GM23338 (cell line): ENCODE measurements at regions not wholly inside any gene's neighbourhood (a gene's known extent, or its start where the extent isn't known, plus 50 kb on each side); places are given as distances from the start of the nearest gene placed in this dataset.

Experiments used
- ATAC-seq: fragments of 200-7000 bp; cut with Tn5 transposase; 3 replicates; pipeline ENCODE4 v1.9.1; 2020
- DNase-seq: peaks from one replicate; pipeline ENCODE4 v3.0.0-alpha.2; 2015; ENCODE audit warnings: low spot score
- H2AFZ ChIP-seq: fragments of 200-600 bp; sonication (generic); 2 replicates; pipeline ENCODE4 v1.8.0; 2016; ENCODE audit warnings: antibody characterized with exemption, mild to moderate bottlenecking, moderate library complexity
- H3F3A ChIP-seq: fragments of 200-600 bp; sonication (generic); replicated peaks from 2 replicates; pipeline ENCODE4 v1.8.0; 2017; ENCODE audit warnings: antibody characterized with exemption, mixed run types, low read depth
- H3K27ac ChIP-seq: fragments of 200-600 bp; sonication (generic); 2 replicates; pipeline ENCODE4 v1.6.1; 2016; ENCODE audit warnings: low read depth
- H3K27me3 ChIP-seq: fragments of 200-600 bp; sonication (generic); 2 replicates; pipeline ENCODE4 v1.8.0; 2016; ENCODE audit warnings: mild to moderate bottlenecking, mixed run types, moderate library complexity; ENCODE audit not compliant: insufficient read depth
- H3K36me3 ChIP-seq: fragments of 200-600 bp; sonication (generic); 2 replicates; pipeline ENCODE4 v1.8.0; 2016; ENCODE audit warnings: mild to moderate bottlenecking; ENCODE audit not compliant: insufficient read depth
- H3K4me1 ChIP-seq: fragments of 200-600 bp; sonication (generic); 2 replicates; pipeline ENCODE4 v1.8.0; 2016; ENCODE audit warnings: mild to moderate bottlenecking, moderate library complexity; ENCODE audit not compliant: insufficient read depth
- H3K4me2 ChIP-seq: fragments of 200-600 bp; sonication (generic); 2 replicates; pipeline ENCODE4 v1.7.1; 2017; ENCODE audit warnings: mixed run types
- H3K4me3 ChIP-seq: fragments of 200-600 bp; sonication (generic); 2 replicates; pipeline ENCODE4 v1.6.1; 2016; ENCODE audit warnings: mixed run types
- H3K79me2 ChIP-seq: fragments of 200-600 bp; sonication (generic); replicated peaks from 2 replicates; pipeline ENCODE4 v1.8.0; 2017; ENCODE audit warnings: mild to moderate bottlenecking; ENCODE audit not compliant: insufficient read depth
- H3K9me2 ChIP-seq: fragments of 200-600 bp; sonication (generic); 2 replicates; pipeline ENCODE4 v1.8.0; 2017; ENCODE audit not compliant: insufficient read depth
- H4K20me1 ChIP-seq: fragments of 200-600 bp; sonication (generic); replicated peaks from 2 replicates; pipeline ENCODE4 v1.8.0; 2017; ENCODE audit warnings: mild to moderate bottlenecking; ENCODE audit not compliant: insufficient read depth
- H3K27ac Mint-ChIP-seq: 2 replicates; pipeline ENCODE4 v1.8.0; 2020; ENCODE audit warnings: inconsistent platforms, mild to moderate bottlenecking, moderate library complexity, mixed read lengths
- H3K27me3 Mint-ChIP-seq: 3 replicates; pipeline ENCODE4 v1.8.0; 2022; ENCODE audit warnings: low read depth, mild to moderate bottlenecking, moderate library complexity, mixed read lengths, inconsistent platforms; ENCODE audit not compliant: insufficient read depth, poor library complexity
- H3K36me3 Mint-ChIP-seq: 3 replicates; pipeline ENCODE4 v1.8.0; 2021; ENCODE audit warnings: low read depth, mild to moderate bottlenecking, inconsistent platforms, moderate library complexity, mixed read lengths
- H3K4me1 Mint-ChIP-seq: 3 replicates; pipeline ENCODE4 v1.8.0; 2020; ENCODE audit warnings: mild to moderate bottlenecking, inconsistent platforms, mixed read lengths
- H3K4me3 Mint-ChIP-seq: 3 replicates; pipeline ENCODE4 v1.8.0; 2021; ENCODE audit warnings: moderate library complexity, mild to moderate bottlenecking, inconsistent platforms, mixed read lengths
- H3K9me3 Mint-ChIP-seq: 3 replicates; pipeline ENCODE4 v1.8.0; 2020; ENCODE audit warnings: moderate library complexity, mild to moderate bottlenecking, inconsistent platforms, mixed read lengths
- CREB1 ChIP-seq: fragments of 250-450 bp; sonication (Bioruptor Pico); IDR thresholded peaks from 2 replicates; pipeline ENCODE4 v1.5.0; 2020; ENCODE audit warnings: low read depth, mild to moderate bottlenecking, moderate library complexity
- CTCF ChIP-seq, 2 experiments: fragments of 200-600 bp in 1 of 2; sonication (generic) in 1 of 2; conservative IDR thresholded peaks; 2 replicates each; pipeline versions ENCODE4 v1.5.1 to v1.6.1; 2016 to 2017; ENCODE audit warnings: antibody characterized with exemption in 2 of 2, low read depth in 2 of 2, mild to moderate bottlenecking in 2 of 2, moderate library complexity in 1 of 2
- ETS1 ChIP-seq: IDR thresholded peaks from 2 replicates; pipeline ENCODE4 v1.6.1; 2016; ENCODE audit warnings: antibody characterized with exemption
- EZH2 ChIP-seq: fragments of 200-600 bp; sonication (generic); IDR thresholded peaks from one replicate; pipeline ENCODE4 v1.8.0; 2017; ENCODE audit warnings: antibody characterized with exemption, mild to moderate bottlenecking, low read depth; ENCODE audit not compliant: unreplicated experiment
- EZH2phosphoT487 ChIP-seq: fragments of 200-600 bp; sonication (generic); IDR thresholded peaks from one replicate; pipeline ENCODE4 v1.8.1; 2018; ENCODE audit warnings: antibody characterized with exemption; ENCODE audit not compliant: unreplicated experiment
- JUNB ChIP-seq: IDR thresholded peaks from one replicate; pipeline ENCODE4 v1.6.1; 2016; ENCODE audit warnings: antibody characterized with exemption; ENCODE audit not compliant: unreplicated experiment
- NANOG ChIP-seq: IDR thresholded peaks from 2 replicates; pipeline ENCODE4 v1.6.1; 2016; ENCODE audit warnings: antibody characterized with exemption, borderline replicate concordance
- POLR2AphosphoS5 ChIP-seq: IDR thresholded peaks from 2 replicates; pipeline ENCODE4 v1.6.1; 2016; ENCODE audit warnings: antibody characterized with exemption, low read depth
- REST ChIP-seq: IDR thresholded peaks from one replicate; pipeline ENCODE4 v1.6.1; 2018; ENCODE audit warnings: antibody characterized with exemption; ENCODE audit not compliant: unreplicated experiment
- STAT1 ChIP-seq: IDR thresholded peaks from one replicate; pipeline ENCODE4 v1.6.1; 2016; ENCODE audit warnings: antibody characterized with exemption; ENCODE audit not compliant: unreplicated experiment
- ZNF114 ChIP-seq: fragments of 250-450 bp; sonication (Bioruptor Pico); IDR thresholded peaks from 2 replicates; pipeline ENCODE4 v1.5.0; 2020; ENCODE audit warnings: mild to moderate bottlenecking, moderate library complexity
- ZNF331 ChIP-seq: fragments of 250-450 bp; sonication (Bioruptor Pico); IDR thresholded peaks from 2 replicates; pipeline ENCODE4 v1.5.0; 2020; ENCODE audit warnings: low read depth, mild to moderate bottlenecking, moderate library complexity
- ZNF462 ChIP-seq: fragments of 250-450 bp; sonication (Bioruptor Pico); IDR thresholded peaks from 2 replicates; pipeline ENCODE4 v1.5.0; 2020; ENCODE audit warnings: mild to moderate bottlenecking, moderate library complexity

GRCh38 chr18:44298566-44298965 is 382.1 kb upstream of the SETBP1 start:
- Mint-ChIP-seq H3K9me3 (peaks cover 33% of the 10 kb centered on the region), H3K27me3 (peaks cover 2% of the 10 kb centered on the region), H3K4me1 (no peaks in the 10 kb centered on the region), H3K4me3 (no peak overlapping the region), H3K27ac (no peak overlapping the region), H3K36me3 (peaks cover 12% of the 10 kb centered on the region)
- no peaks in the 10 kb centered on the region for H3K79me2 ChIP-seq
- DNase-seq (no peak), ATAC-seq (no peak)
- no peaks in the 10 kb centered on the region for H3K27me3 ChIP-seq
- TF ChIP-seq ZNF331: no peak
- no peak for TF ChIP-seq STAT1
- no peak for TF ChIP-seq EZH2
- no peak for TF ChIP-seq EZH2phosphoT487
- TF ChIP-seq CREB1 (CRISPR knock-in tag): no peak
- TF ChIP-seq ZNF114 (CRISPR knock-in tag): no peak
- TF ChIP-seq ZNF462 (CRISPR knock-in tag): no peak
- no peak for TF ChIP-seq REST
- TF ChIP-seq NANOG: no peak
- TF ChIP-seq ETS1: no peak
- no peak for TF ChIP-seq CTCF (conservative IDR thresholded peaks at IDR 0.05; ENCODE audit: low read depth in 2 of 2)
- no peak for TF ChIP-seq POLR2AphosphoS5
- TF ChIP-seq JUNB: no peak
- H4K20me1 ChIP-seq: no peaks in the 10 kb centered on the region
- H3K4me2 ChIP-seq: no peak overlapping the region
- no peaks in the 10 kb centered on the region for H3K4me1 ChIP-seq
- H3F3A ChIP-seq: no peaks in the 10 kb centered on the region
- H2AFZ ChIP-seq: no peak overlapping the region
- H3K4me3 ChIP-seq: no peak overlapping the region
- no peaks in the 10 kb centered on the region for H3K9me2 ChIP-seq
- H3K36me3 ChIP-seq: no peaks in the 10 kb centered on the region
- H3K27ac ChIP-seq: no peak overlapping the region
